NCI-H446 (cell line): ENCODE measurements at regions not wholly inside any gene's neighbourhood (a gene's known extent, or its start where the extent isn't known, plus 50 kb on each side); places are given as distances from the start of the nearest gene placed in this dataset.
"Not testable (repeated sequence)": the region's sequence is repeated elsewhere in the genome, so short reads cannot be mapped to it uniquely, and the experiment has no call there.

Experiments
- DNase-seq, 2 experiments: peaks; one replicate each; lab custom pipeline; 2025; lab: John Stamatoyannopoulos, UW

GRCh38 chr16:76976101-76976500 lies 214.9 kb upstream of the MON1B start:
- no peak for DNase-seq

- no peak for DNase-seq
Measured at GRCh38 chr16:76976756-76977155, 214.2 kb upstream of the MON1B start.

GRCh38 chr16:76984196-76984595 lies 206.8 kb upstream of the MON1B start:
- DNase-seq, result no peak

GRCh38 chr16:76985392-76986045 lies 205.5 kb upstream of the MON1B start:
- DNase-seq, result no peak

- DNase-seq, result no peak
Measured at GRCh38 chr16:76988526-76988925, 202.5 kb upstream of the MON1B start.

- no peak for DNase-seq
Measured at GRCh38 chr16:77002644-77003043, 188.3 kb upstream of the MON1B start.

- no peak for DNase-seq
Measured at GRCh38 chr16:77009453-77009852, 181.5 kb upstream of the MON1B start.

- no peak for DNase-seq
Measured at GRCh38 chr16:77014441-77014840, 176.5 kb upstream of the MON1B start.

GRCh38 chr16:77030600-77030999 lies 160.4 kb upstream of the MON1B start:
- no peak for DNase-seq

- no peak for DNase-seq
Measured at GRCh38 chr16:77033516-77033915, 157.5 kb upstream of the MON1B start.

- DNase-seq, result no peak
Measured at GRCh38 chr16:77035361-77035760, 155.6 kb upstream of the MON1B start.

GRCh38 chr16:77037696-77038347 lies 153.2 kb upstream of the MON1B start:
- no peak for DNase-seq

- no peak for DNase-seq
Measured at GRCh38 chr16:77041468-77041867, 149.5 kb upstream of the MON1B start.

GRCh38 chr16:77043076-77043475 lies 147.9 kb upstream of the MON1B start:
- no peak for DNase-seq

GRCh38 chr16:77046206-77046605 lies 144.8 kb upstream of the MON1B start:
- no peak for DNase-seq

- DNase-seq, result no peak
Measured at GRCh38 chr16:77048085-77048484, 142.9 kb upstream of the MON1B start.

- DNase-seq, result no peak
Measured at GRCh38 chr16:77049577-77049976, 141.4 kb upstream of the MON1B start.

- not testable (repeated sequence) for DNase-seq
Measured at GRCh38 chr16:77056597-77056996, 134.4 kb upstream of the MON1B start.

GRCh38 chr16:77057161-77057774 lies 133.7 kb upstream of the MON1B start:
- no peak for DNase-seq

- DNase-seq, result no peak
Measured at GRCh38 chr16:77059446-77059845, 131.5 kb upstream of the MON1B start.

GRCh38 chr16:77060614-77061013 lies 130.4 kb upstream of the MON1B start:
- DNase-seq, result no peak

GRCh38 chr16:77062878-77063675 lies 127.9 kb upstream of the MON1B start:
- no peak for DNase-seq

- DNase-seq, result no peak
Measured at GRCh38 chr16:77063676-77064016, 127.3 kb upstream of the MON1B start.
